GM21786 (cell line): ENCODE measurements at regions not wholly inside any gene's neighbourhood (a gene's known extent, or its start where the extent isn't known, plus 50 kb on each side); places are given as distances from the start of the nearest gene placed in this dataset.

Experiments used
- ATAC-seq: cut with Tn5 transposase; IDR thresholded peaks from one replicate; pipeline ENCODE4 v1.9.1; 2021; ENCODE audit not compliant: unreplicated experiment

DNA sequence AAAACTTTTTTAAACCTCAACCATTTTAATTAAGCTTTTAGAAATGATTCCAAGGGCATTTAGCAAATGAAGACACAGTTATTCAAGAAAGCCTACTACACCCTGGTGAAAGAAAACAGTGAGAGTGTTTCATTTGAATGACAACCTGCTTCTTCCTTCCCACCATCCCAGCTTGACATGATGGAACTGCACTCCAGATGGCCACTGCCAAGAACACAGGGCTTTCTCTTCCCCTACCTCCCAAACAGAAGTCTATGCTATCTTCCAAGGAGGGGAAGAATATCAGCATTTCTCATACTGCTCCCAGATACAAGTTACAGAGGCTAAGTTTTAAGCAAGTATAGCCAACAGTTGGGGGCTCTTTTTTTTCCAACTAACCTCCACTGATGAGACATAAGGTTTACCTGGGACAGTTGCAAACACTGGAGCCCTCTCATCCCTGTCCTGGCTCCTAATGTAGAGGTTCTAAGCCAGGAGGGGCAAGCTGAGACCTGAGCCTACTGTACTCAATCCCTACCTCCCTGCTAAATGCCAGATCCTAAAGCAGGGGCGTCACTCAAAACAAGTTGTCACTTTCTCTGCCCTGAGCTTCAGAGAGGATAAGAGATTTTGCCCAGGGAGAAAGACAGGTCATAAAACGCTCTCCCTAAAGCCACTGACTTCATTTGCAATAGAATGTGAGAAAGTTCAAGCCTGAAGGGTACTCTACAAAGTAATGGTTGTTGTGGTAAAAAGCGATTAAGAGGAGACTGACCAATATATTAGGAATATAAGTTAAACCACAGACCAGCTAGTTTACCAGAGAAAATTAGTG, 88.5 kb upstream of the SLC27A6 start:
- ATAC-seq, result no peak

DNA sequence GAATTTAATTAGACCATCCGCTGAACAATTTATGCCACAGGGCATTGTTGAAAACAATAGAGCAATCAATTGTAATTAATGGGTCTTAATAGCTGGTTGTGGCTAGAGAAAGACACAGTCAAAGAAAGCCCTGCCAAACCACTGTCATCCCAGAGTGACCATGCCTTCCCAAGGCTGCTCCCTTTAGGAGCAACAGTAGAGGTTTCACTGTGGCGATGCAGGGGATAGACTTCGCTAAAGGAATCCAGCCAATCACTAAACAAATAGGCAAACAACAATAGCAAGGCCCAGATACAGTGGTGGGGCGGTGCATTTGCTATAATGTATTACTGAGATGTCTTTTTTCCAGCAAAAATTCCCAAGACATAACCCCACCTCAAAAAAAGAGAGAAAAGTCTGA, 87.8 kb upstream of the SLC27A6 start:
- no peak for ATAC-seq

DNA sequence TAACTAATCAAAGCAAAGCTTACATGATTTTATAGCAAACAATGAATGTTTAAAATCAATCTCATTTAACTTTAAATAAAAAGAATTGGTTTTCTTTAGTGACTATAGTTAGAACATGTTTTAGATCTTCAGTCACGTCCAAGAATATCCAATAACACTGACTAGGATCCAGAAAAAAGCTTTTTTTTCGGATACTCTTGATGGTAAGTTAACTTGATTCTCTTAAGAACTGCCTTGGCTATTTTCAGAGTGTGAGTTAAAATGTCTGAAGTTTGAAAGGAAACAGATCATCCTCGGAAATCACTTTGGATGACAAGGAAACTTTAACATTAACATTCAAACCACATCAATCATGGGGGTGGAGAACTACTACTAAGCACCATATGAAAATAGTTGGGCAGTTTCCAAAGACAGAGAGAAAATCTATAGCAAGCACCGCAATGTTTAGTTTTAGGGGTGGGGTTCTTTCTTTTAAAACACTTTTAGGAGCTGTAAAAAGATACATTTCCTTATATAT, 83.7 kb upstream of the SLC27A6 start:
- no peak for ATAC-seq

DNA sequence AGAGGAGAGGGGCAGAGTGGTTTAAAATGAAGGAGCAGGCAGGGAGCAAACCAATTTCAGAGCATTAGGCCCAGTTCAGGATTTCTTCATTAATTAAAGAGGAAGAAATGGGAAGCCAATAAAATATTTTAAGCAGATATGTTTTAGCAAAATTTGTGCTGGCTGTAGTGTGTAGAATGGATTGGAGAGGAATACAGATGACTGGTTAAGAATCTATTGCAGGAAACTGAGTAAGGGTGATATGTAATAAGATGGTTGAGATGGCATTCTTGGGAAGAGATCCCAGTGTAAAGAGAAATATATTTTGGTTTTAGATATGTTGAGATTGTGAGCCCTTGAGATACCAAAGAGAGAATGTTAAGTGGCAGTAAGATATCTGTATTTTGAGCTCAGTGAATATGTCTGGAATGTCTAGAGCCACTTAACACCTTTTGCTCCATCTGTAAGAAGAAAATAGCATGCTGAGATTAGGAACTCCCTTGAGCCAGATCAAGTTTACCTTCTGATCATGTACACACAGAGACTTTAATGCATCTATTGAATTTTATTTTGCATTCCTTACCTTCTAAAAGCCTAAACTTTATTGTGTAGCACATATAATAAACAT, 79.5 kb upstream of the SLC27A6 start:
- ATAC-seq, result no peak

DNA sequence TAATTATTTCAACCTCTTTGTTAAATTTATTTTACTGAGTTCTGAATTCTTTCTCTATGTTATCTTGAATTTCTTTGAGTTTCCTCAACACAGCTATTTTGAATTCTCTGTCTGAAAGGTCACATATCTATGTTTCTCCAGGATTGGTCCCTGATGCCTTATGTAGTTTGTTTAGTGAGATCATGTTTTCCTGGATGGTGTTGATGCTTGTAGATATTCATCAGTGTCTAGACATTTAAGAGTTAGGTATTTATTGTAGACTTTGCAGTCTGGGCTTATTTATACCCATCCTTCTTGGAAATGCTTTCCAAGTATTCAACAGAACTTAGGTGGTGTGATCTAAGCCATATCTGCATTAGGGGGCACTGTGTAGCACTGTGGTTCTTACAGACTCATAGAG, 70.2 kb upstream of the SLC27A6 start:
- no peak for ATAC-seq

DNA sequence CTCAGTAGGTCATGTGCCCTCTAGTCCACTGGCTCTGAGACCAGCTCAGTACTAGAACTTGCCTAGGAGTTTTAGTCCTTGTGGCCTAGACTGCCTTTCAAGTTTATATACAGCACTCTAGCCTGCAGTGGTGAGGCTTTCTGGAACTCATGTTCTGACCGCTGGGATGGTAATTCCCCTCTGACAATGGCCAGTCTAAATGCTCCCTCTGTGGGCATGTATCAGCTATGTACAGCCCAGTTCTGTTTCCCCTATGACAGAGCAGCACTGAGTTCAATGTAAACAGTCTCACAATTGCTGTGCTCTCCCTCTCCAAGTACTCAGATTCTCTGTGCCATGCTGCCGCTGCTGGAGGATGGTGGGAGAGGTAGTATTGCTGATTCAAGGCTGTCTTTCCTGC, 68.6 kb upstream of the SLC27A6 start:
- ATAC-seq, result no peak

DNA sequence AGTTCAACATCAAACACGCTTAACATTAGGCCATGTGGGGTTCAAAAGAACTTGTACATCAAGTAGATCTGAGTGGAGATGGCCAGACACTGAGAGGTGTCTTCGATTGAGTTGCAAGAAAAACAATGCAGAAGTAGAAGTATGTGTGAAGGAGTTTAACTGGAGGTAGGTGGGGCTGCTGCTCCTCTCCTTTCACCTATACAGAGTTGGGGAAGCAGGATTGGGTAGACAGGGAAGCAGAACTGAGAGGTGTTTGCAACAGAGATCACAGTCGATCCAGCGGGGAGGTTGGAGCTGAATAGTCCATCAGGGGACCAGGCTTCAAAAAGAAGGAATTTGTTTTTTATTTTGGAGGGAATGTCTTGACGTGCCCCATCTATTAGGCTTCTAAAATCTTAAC, 61.7 kb upstream of the SLC27A6 start:
- ATAC-seq, result no peak

DNA sequence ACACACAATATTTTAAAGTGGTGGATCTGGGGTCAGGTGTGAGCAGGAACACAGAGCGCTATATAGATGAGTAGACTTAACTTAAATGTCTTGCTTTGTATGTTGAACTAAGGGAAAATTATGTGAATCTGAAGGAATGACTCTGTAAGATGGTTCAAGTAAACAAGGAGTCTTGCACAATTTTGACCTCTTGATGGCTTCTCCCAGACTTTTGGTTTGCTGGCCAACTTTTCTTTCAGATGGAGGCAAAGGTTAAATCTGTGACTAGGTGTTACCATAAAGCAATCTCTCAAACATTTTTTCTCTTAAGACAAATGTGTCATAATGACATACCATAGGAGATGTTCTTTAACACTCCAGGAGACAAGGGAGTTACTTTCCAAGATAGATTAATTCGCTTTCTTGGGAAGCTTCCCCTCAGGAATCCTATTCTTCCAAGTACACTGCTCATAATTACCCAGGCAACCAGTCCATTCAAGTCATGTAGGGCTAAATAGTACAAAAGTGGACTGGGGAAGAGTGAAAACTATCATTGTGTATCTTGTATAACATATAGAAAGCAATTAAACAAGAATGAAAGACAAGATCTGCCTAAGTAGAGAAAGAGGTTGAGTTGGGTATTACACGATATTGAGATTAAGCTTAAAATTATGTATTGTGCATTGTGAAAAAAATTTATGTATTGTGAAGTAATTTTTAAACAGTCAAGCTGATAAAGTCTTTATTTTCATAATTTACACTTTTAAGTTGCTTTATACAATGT, 60.3 kb upstream of the SLC27A6 start:
- ATAC-seq, result no peak

DNA sequence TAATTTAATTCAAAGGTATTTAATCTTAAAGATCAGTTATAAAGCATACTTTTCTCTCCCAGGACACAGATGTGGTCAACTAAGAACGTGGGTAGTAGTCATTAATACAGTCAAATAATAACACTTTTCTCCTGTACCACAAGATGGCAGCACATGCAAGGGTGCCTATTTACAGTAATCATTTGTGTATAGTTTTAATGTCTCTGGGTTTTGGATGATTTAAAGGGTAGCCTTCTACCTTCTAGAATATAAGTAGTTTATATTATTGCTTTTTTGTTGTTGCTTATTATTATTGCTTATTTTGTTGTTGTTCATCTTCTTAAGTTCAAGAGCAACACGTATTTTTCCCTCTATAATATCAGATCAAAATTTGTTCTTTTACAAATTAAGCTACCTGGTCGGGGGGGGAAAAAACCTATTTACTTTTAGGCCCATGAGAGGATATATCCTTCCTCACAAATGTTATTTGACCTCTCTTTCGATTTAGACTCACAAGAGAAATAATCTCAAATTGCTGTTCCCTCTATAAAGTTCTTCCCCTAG, 59.6 kb upstream of the SLC27A6 start:
- peak; percentile 92 for ATAC-seq

DNA sequence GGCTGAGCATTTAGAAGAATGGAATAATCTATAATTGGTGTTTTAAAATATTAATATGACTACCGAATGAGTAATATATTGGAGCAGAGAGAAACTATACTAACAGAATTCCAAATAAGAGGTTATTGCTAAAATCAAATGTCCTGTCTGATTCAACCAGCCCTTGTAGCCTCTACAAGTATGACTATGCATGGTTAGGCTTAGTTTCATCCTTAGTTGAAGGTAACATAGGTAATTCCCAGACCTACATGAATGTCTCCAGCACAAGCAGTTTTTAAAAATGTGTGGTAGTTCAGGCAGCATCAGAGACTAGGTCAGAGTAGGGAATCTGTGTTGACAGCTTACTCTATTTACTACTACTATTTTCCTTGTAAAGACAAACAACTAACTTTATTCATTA, 51.7 kb upstream of the SLC27A6 start:
- ATAC-seq, result peak; percentile 56
